Heart left ventricle (tissue), 13 donors: ENCODE measurements at regions not wholly inside any gene's neighbourhood (a gene's known extent, or its start where the extent isn't known, plus 50 kb on each side); places are given as distances from the start of the nearest gene placed in this dataset.

Experiments used
- CTCF ChIP-seq, 12 donors: fragments of 200-600 bp; sonication (generic) in 4 of 12; IDR thresholded peaks; one replicate each; pipeline versions ENCODE4 v1.5.0 to v1.8.0; 2018 to 2022; ENCODE audit warnings: antibody characterized with exemption in 12 of 12, mild to moderate bottlenecking in 5 of 12
- POLR2A ChIP-seq, 2 donors: fragments of 450-650 bp; IDR thresholded peaks; one replicate each; pipeline ENCODE4 v1.6.1; 2017; ENCODE audit warnings: antibody characterized with exemption in 2 of 2, mild to moderate bottlenecking in 2 of 2, moderate library complexity in 2 of 2
- donor health status: ischemic (EF 13 %, LVEDD 7.1; RV severe dilation, severe dysfunction).
- donor health status: DM: no; HTN: yes; CAD: no.
- donor health status: DM: no; HTN: no; CAD: no.
- donor health status: ischemic (EF 25% LVEDD 6.9; RV normal size, moderate dysfunction).
- donor health status: ischemic (EF 25% LVEDD 5.7; RV mildly dilated, moderate dysfunction).
- donor health status: ischemic (EF 35%, LVEDD 5.7; RV mildly dilated, moderate dysfunction).
- donor health status: nonischemic (EF 11% LVEDD 7.7; RV severe dilation, severe dysfunction).
- donor health status: DM: yes; HTN: yes; CAD: no.
- donor health status: PGD.
- donor health status: ischemic (EF 29% LVEDD 5.4; RV normal size, mild dysfunction).
- donor health status: nonischemic (EF 23%, LVEDD 6.1; RV moderate dilation, normal function).

- TF ChIP-seq CTCF (IDR thresholded peaks at IDR 0.05) (no peak), POLR2A (IDR thresholded peaks at IDR 0.05) (no peak)
These were observed 903.8 kb upstream of the PCDH10 start for GRCh38 chr4:132245319-132245718.
